ENCODE measurements at regions not wholly inside any gene's neighbourhood (a gene's known extent, or its start where the extent isn't known, plus 50 kb on each side); places are given as distances from the start of the nearest gene placed in this dataset.

DNA sequence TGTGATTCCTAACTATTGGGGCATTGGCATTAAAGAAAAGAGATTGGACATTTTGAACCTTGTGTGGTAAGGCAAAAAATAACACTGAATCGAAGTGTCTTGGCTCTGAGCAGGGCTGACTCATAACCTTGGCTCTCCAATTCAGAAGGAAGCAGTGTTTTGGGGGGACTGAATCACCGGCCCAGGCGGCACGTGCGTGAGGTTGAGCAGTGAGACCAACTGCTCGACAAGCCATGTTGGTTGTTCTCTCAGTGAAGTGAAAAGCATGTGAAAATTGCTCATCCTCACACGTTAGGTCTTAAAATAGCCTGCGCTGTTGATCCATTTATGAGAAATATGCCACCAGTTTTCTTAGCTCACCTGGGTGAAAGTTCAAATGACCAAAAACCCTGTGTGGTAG lies 137.8 kb upstream of the SPACA1 start:
- no peak for TF ChIP-seq KDM5B (CRISPR knock-in tag; IDR thresholded peaks at IDR 0.05; ENCODE audit: borderline replicate concordance)
- TF ChIP-seq ZNF367 (CRISPR knock-in tag; IDR thresholded peaks at IDR 0.05; ENCODE audit: borderline replicate concordance): no peak
- TF ChIP-seq FLYWCH1 (CRISPR knock-in tag; IDR thresholded peaks at IDR 0.05): no peak
- no peak for TF ChIP-seq ZNF577 (CRISPR knock-in tag; IDR thresholded peaks at IDR 0.05; ENCODE audit: borderline replicate concordance, low read depth)
- TF ChIP-seq ELF3 (CRISPR knock-in tag; IDR thresholded peaks at IDR 0.05): no peak
- whole genome bisulfite sequencing (ENCODE audit: low lambda C conversion rate): 76% methylated on average over 8 of the region's 8 CpGs
- Histone ChIP-seq H2AFZ (ENCODE audit: low read length) (no peak overlapping the region), H3K4me1 (ENCODE audit: insufficient read depth, low read length) (peaks cover 5% of the 10 kb centered on the region), H3K27me3 (ENCODE audit: control insufficient read depth in 1 of 2, insufficient read depth in 2 of 2, low read length in 2 of 2) (no peaks in the 10 kb centered on the region), H3K4me2 (ENCODE audit: low read depth, low read length) (no peak overlapping the region), H3K79me2 (ENCODE audit: insufficient read depth, low read length) (no peaks in the 10 kb centered on the region), H3K4me3 (replicated peaks in 1 of 3; ENCODE audit: insufficient read depth in 1 of 3, low read depth in 2 of 3, low read length in 3 of 3) (no peak overlapping the region), H3K36me3 (replicated peaks in 1 of 2; ENCODE audit: control insufficient read depth in 1 of 2, insufficient read depth in 2 of 2, low read length in 2 of 2) (no peaks in the 10 kb centered on the region), H4K20me1 (ENCODE audit: insufficient read depth, low read length) (no peaks in the 10 kb centered on the region), H3K27ac (ENCODE audit: extremely low read length, insufficient read depth, low read length) (no peak overlapping the region), H3K9ac (ENCODE audit: insufficient read depth, low read depth, low read length) (no peak overlapping the region), H3K9me3 (ENCODE audit: low read length) (no peaks in the 10 kb centered on the region)
- no peak for DNase-seq (ENCODE audit: low spot score)
- FAIRE-seq: no peak
- ChIA-PET CTCF (ENCODE audit: low intra/inter-chr PET ratio, low total read pairs) (no interaction called here), POLR2A (no interaction called here)
- ATAC-seq: no peak
- no TSS peak for BruUV-seq (replicated peaks)
- in situ Hi-C loops (cut with HindIII; ENCODE audit: extremely low pct_ligation_motif_present, low pct_unique_long_range_greater_than_20kb): no loop called here
- intact Hi-C loops (cut with micrococcal nuclease; ENCODE audit: unreplicated experiment): no loop called here

DNA sequence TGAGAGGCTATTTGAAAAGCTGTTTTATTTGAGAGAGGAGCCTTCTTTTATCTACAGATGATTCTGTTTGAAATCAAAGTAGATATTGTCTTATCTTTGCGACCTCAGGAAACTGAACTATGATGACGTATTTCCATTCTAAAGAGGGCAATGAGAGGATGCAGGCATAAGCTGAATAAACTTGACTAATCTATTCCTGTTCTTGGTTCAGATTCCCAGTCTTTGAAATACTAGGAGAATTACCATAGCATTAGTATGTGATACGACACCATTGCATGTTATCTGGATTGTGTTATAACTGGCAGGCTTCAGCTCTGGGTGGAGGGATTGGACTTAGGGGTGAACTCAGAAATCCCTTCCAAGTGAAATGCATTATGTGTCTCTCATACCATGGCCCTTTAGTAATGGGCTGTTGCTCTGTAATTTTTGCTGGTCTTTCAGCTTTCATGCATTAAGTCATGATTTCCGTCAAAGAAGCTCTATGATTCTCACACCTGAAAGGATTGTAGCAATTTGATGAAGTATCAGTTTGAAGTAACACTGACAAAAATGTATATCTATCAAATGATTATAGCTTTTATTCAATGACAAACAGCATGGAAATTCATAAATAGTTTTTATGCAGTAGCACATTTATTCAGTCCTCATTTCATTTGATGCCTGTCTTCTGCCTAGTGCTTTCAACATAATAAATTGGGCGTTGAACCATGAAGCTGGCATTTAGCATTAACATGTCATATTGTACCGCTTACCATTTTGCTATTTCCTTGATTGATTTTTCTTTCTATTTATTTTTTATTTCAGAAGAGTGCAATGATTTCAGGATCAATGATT lies 138.4 kb upstream of the SPACA1 start:
- Histone ChIP-seq H3K27ac (ENCODE audit: extremely low read length, insufficient read depth, low read length) (no peak overlapping the region), H3K4me2 (ENCODE audit: low read depth, low read length) (no peak overlapping the region), H3K79me2 (ENCODE audit: insufficient read depth, low read length) (no peaks in the 10 kb centered on the region), H2AFZ (ENCODE audit: low read length) (no peak overlapping the region), H3K27me3 (ENCODE audit: control insufficient read depth in 1 of 2, insufficient read depth in 2 of 2, low read length in 2 of 2) (no peaks in the 10 kb centered on the region), H3K4me1 (ENCODE audit: insufficient read depth, low read length) (peaks cover 11% of the 10 kb centered on the region), H3K4me3 (replicated peaks in 1 of 3; ENCODE audit: insufficient read depth in 1 of 3, low read depth in 2 of 3, low read length in 3 of 3) (no peak overlapping the region), H4K20me1 (ENCODE audit: insufficient read depth, low read length) (no peaks in the 10 kb centered on the region), H3K9me3 (ENCODE audit: low read length) (no peaks in the 10 kb centered on the region), H3K36me3 (replicated peaks in 1 of 2; ENCODE audit: control insufficient read depth in 1 of 2, insufficient read depth in 2 of 2, low read length in 2 of 2) (no peaks in the 10 kb centered on the region), H3K9ac (ENCODE audit: insufficient read depth, low read depth, low read length) (no peak overlapping the region)
- in situ Hi-C loops (cut with HindIII; ENCODE audit: extremely low pct_ligation_motif_present, low pct_unique_long_range_greater_than_20kb): no loop called here
- DNase-seq (ENCODE audit: low spot score) (no peak), FAIRE-seq (no peak), ATAC-seq (no peak)
- intact Hi-C loops (cut with micrococcal nuclease; ENCODE audit: unreplicated experiment): no loop called here
- TF ChIP-seq, protein P1, sequence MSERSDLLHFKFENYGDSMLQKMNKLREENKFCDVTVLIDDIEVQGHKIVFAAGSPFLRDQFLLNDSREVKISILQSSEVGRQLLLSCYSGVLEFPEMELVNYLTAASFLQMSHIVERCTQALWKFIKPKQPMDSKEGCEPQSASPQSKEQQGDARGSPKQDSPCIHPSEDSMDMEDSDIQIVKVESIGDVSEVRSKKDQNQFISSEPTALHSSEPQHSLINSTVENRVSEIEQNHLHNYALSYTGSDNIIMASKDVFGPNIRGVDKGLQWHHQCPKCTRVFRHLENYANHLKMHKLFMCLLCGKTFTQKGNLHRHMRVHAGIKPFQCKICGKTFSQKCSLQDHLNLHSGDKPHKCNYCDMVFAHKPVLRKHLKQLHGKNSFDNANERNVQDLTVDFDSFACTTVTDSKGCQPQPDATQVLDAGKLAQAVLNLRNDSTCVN (CRISPR knock-in tag; IDR thresholded peaks at IDR 0.05; ENCODE audit: borderline replicate concordance): no peak
- TF ChIP-seq ZNF235 (CRISPR knock-in tag; IDR thresholded peaks at IDR 0.05; ENCODE audit: borderline replicate concordance): no peak
- TF ChIP-seq, protein P2, sequence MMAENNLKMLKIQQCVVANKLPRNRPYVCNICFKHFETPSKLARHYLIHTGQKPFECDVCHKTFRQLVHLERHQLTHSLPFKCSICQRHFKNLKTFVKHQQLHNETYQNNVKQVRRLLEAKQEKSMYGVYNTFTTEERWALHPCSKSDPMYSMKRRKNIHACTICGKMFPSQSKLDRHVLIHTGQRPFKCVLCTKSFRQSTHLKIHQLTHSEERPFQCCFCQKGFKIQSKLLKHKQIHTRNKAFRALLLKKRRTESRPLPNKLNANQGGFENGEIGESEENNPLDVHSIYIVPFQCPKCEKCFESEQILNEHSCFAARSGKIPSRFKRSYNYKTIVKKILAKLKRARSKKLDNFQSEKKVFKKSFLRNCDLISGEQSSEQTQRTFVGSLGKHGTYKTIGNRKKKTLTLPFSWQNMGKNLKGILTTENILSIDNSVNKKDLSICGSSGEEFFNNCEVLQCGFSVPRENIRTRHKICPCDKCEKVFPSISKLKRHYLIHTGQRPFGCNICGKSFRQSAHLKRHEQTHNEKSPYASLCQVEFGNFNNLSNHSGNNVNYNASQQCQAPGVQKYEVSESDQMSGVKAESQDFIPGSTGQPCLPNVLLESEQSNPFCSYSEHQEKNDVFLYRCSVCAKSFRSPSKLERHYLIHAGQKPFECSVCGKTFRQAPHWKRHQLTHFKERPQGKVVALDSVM (CRISPR knock-in tag; IDR thresholded peaks at IDR 0.05): no peak
- no peak for TF ChIP-seq SRF (IDR thresholded peaks at IDR 0.05; ENCODE audit: low read depth, low read length)
- no peak for TF ChIP-seq KMT2B (CRISPR knock-in tag; IDR thresholded peaks at IDR 0.05)
- no peak for TF ChIP-seq ZNF510 (CRISPR knock-in tag; IDR thresholded peaks at IDR 0.05; ENCODE audit: low read depth)
- 92% methylated on average over 6 of the region's 6 CpGs for WGBS (ENCODE audit: low lambda C conversion rate)
- POLR2A ChIA-PET: no interaction called here
- no TSS peak for BruUV-seq (replicated peaks)
- CTCF ChIA-PET (ENCODE audit: low intra/inter-chr PET ratio, low total read pairs): no interaction called here
